NOMO-1 treated with DMSO at 0.1 percent for 48 hours (cell line): ENCODE measurements at regions not wholly inside any gene's neighbourhood (a gene's known extent, or its start where the extent isn't known, plus 50 kb on each side); places are given as distances from the start of the nearest gene placed in this dataset.
A peak's percentile ranks its signal among the peaks of the same experiment; 100 is the strongest.

ENCODE experiments used
- DNase-seq: peaks from one replicate; lab custom pipeline; 2025; ENCODE audit not compliant: unreplicated experiment; lab: John Stamatoyannopoulos, UW

- no peak for DNase-seq
Observed at GRCh38 chr12:89257340-89257739, 95.0 kb downstream of the DUSP6 start.

- no peak for DNase-seq
Observed at GRCh38 chr12:89256060-89256459, 96.2 kb downstream of the DUSP6 start.

GRCh38 chr12:89253488-89253887, 98.8 kb downstream of the DUSP6 start:
- no peak for DNase-seq

- no peak for DNase-seq
Observed at GRCh38 chr12:89252284-89252683, 100.0 kb downstream of the DUSP6 start.

GRCh38 chr12:89251342-89252271, 100.7 kb downstream of the DUSP6 start:
- DNase-seq: no peak

- DNase-seq: no peak
Observed at GRCh38 chr12:89250636-89251035, 101.7 kb downstream of the DUSP6 start.

GRCh38 chr12:89250213-89250612, 102.1 kb downstream of the DUSP6 start:
- no peak for DNase-seq

- DNase-seq: no peak
Observed at GRCh38 chr12:89247967-89248366, 104.3 kb downstream of the DUSP6 start.

GRCh38 chr12:89247541-89247942, 104.8 kb downstream of the DUSP6 start:
- no peak for DNase-seq

- peak; percentile 95 for DNase-seq
Observed at GRCh38 chr12:89245090-89245489, 107.2 kb downstream of the DUSP6 start.

GRCh38 chr12:89244536-89244935, 107.8 kb downstream of the DUSP6 start:
- peak; percentile 97 for DNase-seq

- DNase-seq: peak; percentile 29
Observed at GRCh38 chr12:89243771-89244170, 108.5 kb downstream of the DUSP6 start.

- DNase-seq: no peak
Observed at GRCh38 chr12:89239534-89239933, 112.8 kb downstream of the DUSP6 start.

- no peak for DNase-seq
Observed at GRCh38 chr12:89238593-89238992, 113.7 kb downstream of the DUSP6 start.

GRCh38 chr12:89237763-89238162, 114.5 kb downstream of the DUSP6 start:
- no peak for DNase-seq

- peak; percentile 70 for DNase-seq
Observed at GRCh38 chr12:89236748-89237383, 115.4 kb downstream of the DUSP6 start.

GRCh38 chr12:89236237-89236636, 116.1 kb downstream of the DUSP6 start:
- DNase-seq: no peak

GRCh38 chr12:89235189-89235993, 116.9 kb downstream of the DUSP6 start:
- DNase-seq: peak; percentile 8

- no peak for DNase-seq
Observed at GRCh38 chr12:89234324-89235114, 117.8 kb downstream of the DUSP6 start.

- DNase-seq: no peak
Observed at GRCh38 chr12:89231686-89232085, 120.6 kb downstream of the DUSP6 start.
